Effector memory CD4-positive, alpha-beta T cell (primary cell): ENCODE measurements at regions not wholly inside any gene's neighbourhood (a gene's known extent, or its start where the extent isn't known, plus 50 kb on each side); places are given as distances from the start of the nearest gene placed in this dataset.
A peak's percentile ranks its signal among the peaks of the same experiment; 100 is the strongest.

ENCODE experiments used
- DNase-seq, 3 donors: peaks; one replicate each; pipeline ENCODE4 v3.0.0-alpha.2; 2020
- H3K27ac ChIP-seq: 2 replicates; pipeline ENCODE4 v1.7.0; 2013; ENCODE audit warnings: mild to moderate bottlenecking, low read length, moderate library complexity; ENCODE audit not compliant: insufficient read depth, poor library complexity, severe bottlenecking
- H3K27me3 ChIP-seq: replicated peaks from 2 replicates; pipeline ENCODE4 v1.7.0; 2013; ENCODE audit warnings: mild to moderate bottlenecking, low read length; ENCODE audit not compliant: insufficient read depth, control insufficient read depth, poor library complexity, severe bottlenecking
- H3K36me3 ChIP-seq: 2 replicates; pipeline ENCODE4 v1.7.0; 2013; ENCODE audit warnings: mild to moderate bottlenecking, low read length, moderate library complexity; ENCODE audit not compliant: control insufficient read depth, insufficient read depth
- H3K4me1 ChIP-seq: 2 replicates; pipeline ENCODE4 v1.7.0; 2013; ENCODE audit warnings: low read length, mild to moderate bottlenecking; ENCODE audit not compliant: control insufficient read depth, insufficient read depth, poor library complexity, severe bottlenecking
- H3K4me3 ChIP-seq: 2 replicates; pipeline ENCODE4 v1.7.0; 2013; ENCODE audit warnings: low read length, low read depth, mild to moderate bottlenecking; ENCODE audit not compliant: insufficient read depth, poor library complexity, severe bottlenecking
- H3K9me3 ChIP-seq: 2 replicates; pipeline ENCODE4 v1.7.0; 2013; ENCODE audit warnings: mild to moderate bottlenecking, low read length, moderate library complexity; ENCODE audit not compliant: control insufficient read depth

- H3K9me3 ChIP-seq, result no peaks in the 10 kb centered on the region
Observed at GRCh38 chr17:56672195-56672594, 78.7 kb downstream of the NOG start.

GRCh38 chr17:56674401-56674925, 81.0 kb downstream of the NOG start:
- no peak overlapping the region for H3K27ac ChIP-seq
- no peak for DNase-seq
- H3K4me3 ChIP-seq, result no peak overlapping the region
- H3K27me3 ChIP-seq, result peaks cover 9% of the 10 kb centered on the region
- H3K36me3 ChIP-seq, result no peaks in the 10 kb centered on the region
- peaks cover 12% of the 10 kb centered on the region for H3K4me1 ChIP-seq
- H3K9me3 ChIP-seq, result no peaks in the 10 kb centered on the region

More at GRCh38 chr17:56672195-56672594, 78.7 kb downstream of the NOG start:
- Histone ChIP-seq H3K27me3 (no peaks in the 10 kb centered on the region), H3K4me1 (no peaks in the 10 kb centered on the region), H3K36me3 (no peaks in the 10 kb centered on the region), H3K4me3 (no peak overlapping the region), H3K27ac (no peak overlapping the region)
- no peak for DNase-seq

GRCh38 chr17:56675876-56676660, 82.6 kb downstream of the NOG start:
- Histone ChIP-seq H3K27me3 (peaks cover 16% of the 10 kb centered on the region), H3K36me3 (no peaks in the 10 kb centered on the region), H3K27ac (no peak overlapping the region), H3K9me3 (no peaks in the 10 kb centered on the region), H3K4me3 (no peak overlapping the region), H3K4me1 (peaks cover 17% of the 10 kb centered on the region)
- DNase-seq, result no peak

GRCh38 chr17:56676810-56677209, 83.3 kb downstream of the NOG start:
- Histone ChIP-seq H3K4me1 (peaks cover 17% of the 10 kb centered on the region), H3K9me3 (no peaks in the 10 kb centered on the region), H3K27ac (no peak overlapping the region), H3K4me3 (no peak overlapping the region), H3K36me3 (no peaks in the 10 kb centered on the region), H3K27me3 (peaks cover 16% of the 10 kb centered on the region)
- no peak for DNase-seq

GRCh38 chr17:56678249-56679114, 85.0 kb downstream of the NOG start:
- DNase-seq, result no peak
- no peak overlapping the region for H3K27ac ChIP-seq
- no peaks in the 10 kb centered on the region for H3K36me3 ChIP-seq
- H3K27me3 ChIP-seq, result peaks cover 16% of the 10 kb centered on the region
- peak overlapping the region; percentile 29 for H3K4me3 ChIP-seq
- no peaks in the 10 kb centered on the region for H3K9me3 ChIP-seq
- peaks cover 17% of the 10 kb centered on the region for H3K4me1 ChIP-seq

GRCh38 chr17:56679115-56679776, 85.7 kb downstream of the NOG start:
- no peak overlapping the region for H3K27ac ChIP-seq
- no peaks in the 10 kb centered on the region for H3K36me3 ChIP-seq
- peaks cover 18% of the 10 kb centered on the region for H3K27me3 ChIP-seq
- H3K9me3 ChIP-seq, result no peaks in the 10 kb centered on the region
- H3K4me3 ChIP-seq, result peak overlapping the region; percentile 29
- peaks cover 17% of the 10 kb centered on the region for H3K4me1 ChIP-seq
- DNase-seq, result no peak

GRCh38 chr17:56679777-56680422, 86.4 kb downstream of the NOG start:
- H3K9me3 ChIP-seq, result no peaks in the 10 kb centered on the region
- no peak overlapping the region for H3K27ac ChIP-seq
- H3K27me3 ChIP-seq, result peaks cover 20% of the 10 kb centered on the region
- no peak for DNase-seq
- peaks cover 17% of the 10 kb centered on the region for H3K4me1 ChIP-seq
- H3K4me3 ChIP-seq, result no peak overlapping the region
- no peaks in the 10 kb centered on the region for H3K36me3 ChIP-seq

GRCh38 chr17:56680676-56681075, 87.2 kb downstream of the NOG start:
- Histone ChIP-seq H3K36me3 (no peaks in the 10 kb centered on the region), H3K4me3 (no peak overlapping the region), H3K27ac (no peak overlapping the region), H3K27me3 (peaks cover 20% of the 10 kb centered on the region), H3K9me3 (no peaks in the 10 kb centered on the region), H3K4me1 (peaks cover 17% of the 10 kb centered on the region)
- no peak for DNase-seq

- Histone ChIP-seq H3K9me3 (no peaks in the 10 kb centered on the region), H3K4me3 (no peak overlapping the region), H3K4me1 (peaks cover 17% of the 10 kb centered on the region), H3K27ac (no peak overlapping the region), H3K27me3 (peaks cover 20% of the 10 kb centered on the region), H3K36me3 (no peaks in the 10 kb centered on the region)
- no peak for DNase-seq
Observed at GRCh38 chr17:56681561-56682266, 88.2 kb downstream of the NOG start.
